ENCODE measurements at regions not wholly inside any gene's neighbourhood (a gene's known extent, or its start where the extent isn't known, plus 50 kb on each side); places are given as distances from the start of the nearest gene placed in this dataset.

- 84 to 88% methylated on average over 2 of the region's 2 CpGs for WGBS, 2 donors
- no peak for TF ChIP-seq POLR2A (IDR thresholded peaks at IDR 0.05)
- TF ChIP-seq CTCF (IDR thresholded peaks at IDR 0.05): no peak
- H3K4me3 ChIP-seq (ENCODE audit: low read depth, poor library complexity, severe bottlenecking): no peak overlapping the region
- intact Hi-C loops (cut with DNase I; ENCODE audit: low total_unique reads): no loop called here
- DNase-seq (ENCODE audit: low spot score in 2 of 2): no peak
These were observed 609.1 kb upstream of the GRM7 start for GRCh38 chr3:6251612-6252400.

GRCh38 chr3:6254490-6254889 lies 606.4 kb upstream of the GRM7 start:
- 93 to 96% methylated on average over 1 of the region's 1 CpG for WGBS, 2 donors
- intact Hi-C loops (cut with DNase I; ENCODE audit: low total_unique reads): no loop called here
- DNase-seq (ENCODE audit: low spot score in 2 of 2): no peak
- H3K4me3 ChIP-seq (ENCODE audit: low read depth, poor library complexity, severe bottlenecking): no peak overlapping the region
- TF ChIP-seq CTCF (IDR thresholded peaks at IDR 0.05): no peak
- TF ChIP-seq POLR2A (IDR thresholded peaks at IDR 0.05): no peak

- H3K4me3 ChIP-seq (ENCODE audit: low read depth, poor library complexity, severe bottlenecking): no peak overlapping the region
- intact Hi-C loops (cut with DNase I; ENCODE audit: low total_unique reads): no loop called here
- DNase-seq (ENCODE audit: low spot score in 2 of 2): no peak
- TF ChIP-seq CTCF (IDR thresholded peaks at IDR 0.05) (no peak), POLR2A (IDR thresholded peaks at IDR 0.05) (no peak)
- WGBS, 2 donors: 95% methylated on average over 6 of the region's 6 CpGs
These were observed 605.7 kb upstream of the GRM7 start for GRCh38 chr3:6255229-6255628.

GRCh38 chr3:6260551-6261191 lies 600.2 kb upstream of the GRM7 start:
- intact Hi-C loops (cut with DNase I; ENCODE audit: low total_unique reads): no loop called here
- no peak for TF ChIP-seq CTCF (IDR thresholded peaks at IDR 0.05)
- TF ChIP-seq POLR2A (IDR thresholded peaks at IDR 0.05): no peak
- DNase-seq (ENCODE audit: low spot score in 2 of 2): no peak
- H3K4me3 ChIP-seq (ENCODE audit: low read depth, poor library complexity, severe bottlenecking): no peak overlapping the region
- 76 to 85% methylated on average over 5 of the region's 5 CpGs for WGBS, 2 donors

- H3K4me3 ChIP-seq (ENCODE audit: low read depth, poor library complexity, severe bottlenecking): no peak overlapping the region
- WGBS, 2 donors: 45 to 56% methylated on average over 2 of the region's 2 CpGs
- no peak for DNase-seq (ENCODE audit: low spot score in 2 of 2)
- TF ChIP-seq POLR2A (IDR thresholded peaks at IDR 0.05) (no peak), CTCF (IDR thresholded peaks at IDR 0.05) (no peak)
- intact Hi-C loops (cut with DNase I; ENCODE audit: low total_unique reads): no loop called here
These were observed 598.9 kb upstream of the GRM7 start for GRCh38 chr3:6262010-6262409.
